Activated naive CD4-positive, alpha-beta T cell treated with anti-CD3 and anti-CD28 coated beads, Interleukin-2, amount 50 U/mL, for 24 hours (primary cell): ENCODE measurements at regions not wholly inside any gene's neighbourhood (a gene's known extent, or its start where the extent isn't known, plus 50 kb on each side); places are given as distances from the start of the nearest gene placed in this dataset.
A peak's percentile ranks its signal among the peaks of the same experiment; 100 is the strongest.
"Not testable (repeated sequence)": the region's sequence is repeated elsewhere in the genome, so short reads cannot be mapped to it uniquely, and the experiment has no call there.

Source experiments
- H3K27ac Mint-ChIP-seq: one replicate; pipeline ENCODE4 v1.8.0; 2021; ENCODE audit warnings: mild to moderate bottlenecking, mixed read lengths
- H3K27me3 Mint-ChIP-seq: one replicate; pipeline ENCODE4 v1.8.0; 2021; ENCODE audit warnings: mixed read lengths
- H3K36me3 Mint-ChIP-seq: one replicate; pipeline ENCODE4 v1.8.0; 2021; ENCODE audit warnings: mixed read lengths
- H3K4me1 Mint-ChIP-seq: one replicate; pipeline ENCODE4 v1.8.0; 2021; ENCODE audit warnings: mixed read lengths
- H3K4me3 Mint-ChIP-seq: one replicate; pipeline ENCODE4 v1.8.0; 2021; ENCODE audit warnings: mild to moderate bottlenecking, mixed read lengths
- H3K9me3 Mint-ChIP-seq: one replicate; pipeline ENCODE4 v1.8.0; 2021; ENCODE audit warnings: mixed read lengths

GRCh38 chr11:3476937-3477885, 98.3 kb upstream of the ZNF195 start:
- not testable (repeated sequence) for H3K36me3 Mint-ChIP-seq, H3K9me3 Mint-ChIP-seq, H3K27me3 Mint-ChIP-seq, H3K4me1 Mint-ChIP-seq, H3K4me3 Mint-ChIP-seq, H3K27ac Mint-ChIP-seq

DNA sequence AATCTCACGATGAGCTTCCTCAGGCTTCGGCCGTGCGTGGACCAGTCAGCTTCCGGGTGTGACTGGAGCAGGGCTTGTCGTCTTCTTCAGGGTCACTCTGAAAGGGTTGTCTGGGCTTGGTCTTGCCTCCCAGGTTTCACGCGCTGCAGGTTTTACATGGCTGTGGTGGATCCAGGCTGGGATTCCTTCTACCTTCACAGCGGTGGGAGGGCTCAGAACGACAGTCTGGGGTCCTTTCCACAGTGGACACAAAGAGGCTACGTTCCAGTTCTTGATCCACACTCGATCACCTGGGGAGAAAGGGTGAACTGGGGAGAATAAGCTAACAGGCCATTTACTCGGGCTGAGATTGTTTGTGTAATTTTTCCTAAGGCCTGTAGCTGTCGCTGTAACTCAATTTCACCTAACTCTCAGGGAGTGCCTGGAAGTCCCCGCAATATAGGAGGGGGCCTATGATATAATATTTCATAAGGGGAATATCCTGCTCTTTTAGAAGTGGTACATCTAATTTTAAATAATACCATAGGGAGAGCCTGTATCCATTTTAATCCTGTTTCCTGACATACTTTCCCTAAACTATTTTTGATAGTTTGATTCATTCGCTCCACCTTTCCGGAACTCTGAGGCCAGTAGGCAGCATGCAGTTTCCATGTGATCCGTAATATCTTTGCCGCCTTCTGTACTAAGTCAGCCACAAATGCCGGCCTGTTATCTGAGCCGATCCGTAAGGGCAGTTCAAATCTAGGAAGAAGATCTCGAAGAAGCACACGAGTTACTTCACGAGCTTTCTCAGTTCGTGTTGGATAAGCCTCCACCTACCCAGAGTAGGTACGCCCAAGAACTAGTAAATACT, 97.4 kb upstream of the ZNF195 start:
- H3K4me3 Mint-ChIP-seq, H3K9me3 Mint-ChIP-seq, H3K27me3 Mint-ChIP-seq, H3K27ac Mint-ChIP-seq, H3K4me1 Mint-ChIP-seq, H3K36me3 Mint-ChIP-seq: not testable (repeated sequence)

DNA sequence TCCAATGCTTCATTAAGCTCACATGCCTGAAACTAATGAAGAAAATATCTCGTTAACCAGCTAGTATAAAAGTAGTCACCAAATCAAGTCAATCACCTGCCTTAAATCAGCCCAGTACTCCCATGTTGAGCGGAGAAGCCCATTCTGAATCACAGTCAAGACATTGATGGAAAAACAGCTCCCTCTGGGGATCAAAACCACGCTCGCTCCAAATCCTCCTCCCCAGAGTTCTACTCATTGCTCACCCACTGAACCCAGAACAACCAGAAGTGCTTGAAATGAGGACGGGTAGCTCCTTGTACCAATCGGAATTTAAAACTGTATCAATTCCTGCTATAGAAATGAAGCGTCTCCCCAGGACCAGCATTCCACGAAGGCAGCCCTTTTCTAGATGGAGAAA, 90.0 kb upstream of the ZNF195 start:
- not testable (repeated sequence) for H3K4me1 Mint-ChIP-seq, H3K4me3 Mint-ChIP-seq, H3K27ac Mint-ChIP-seq, H3K36me3 Mint-ChIP-seq, H3K27me3 Mint-ChIP-seq, H3K9me3 Mint-ChIP-seq

- not testable (repeated sequence) for H3K36me3 Mint-ChIP-seq, H3K4me3 Mint-ChIP-seq, H3K4me1 Mint-ChIP-seq, H3K9me3 Mint-ChIP-seq, H3K27ac Mint-ChIP-seq, H3K27me3 Mint-ChIP-seq
These were observed 88.7 kb upstream of the ZNF195 start for GRCh38 chr11:3467599-3467998.

DNA sequence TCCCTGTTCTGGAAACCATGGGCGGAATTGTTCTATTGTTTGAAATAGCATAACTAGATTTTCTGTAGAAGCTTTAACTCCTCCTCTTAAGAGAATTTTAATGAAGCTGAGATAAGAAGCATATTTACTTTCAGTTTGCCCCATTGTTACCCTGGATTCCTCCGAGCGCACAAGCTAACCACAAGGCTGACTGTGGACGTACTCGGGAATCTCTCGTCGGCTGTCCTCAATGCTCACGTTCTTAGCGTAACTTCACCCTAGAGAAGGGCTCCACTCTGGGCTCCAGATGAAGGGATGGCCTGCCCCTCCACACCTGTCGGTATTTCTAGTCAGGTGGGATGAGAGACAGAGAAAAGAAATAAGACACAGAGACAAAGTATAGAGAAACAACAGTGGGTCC, 76.7 kb upstream of the ZNF195 start:
- H3K27ac Mint-ChIP-seq, H3K36me3 Mint-ChIP-seq, H3K9me3 Mint-ChIP-seq, H3K27me3 Mint-ChIP-seq: not testable (repeated sequence)
- H3K4me1 Mint-ChIP-seq = peaks cover 11% of the 10 kb centered on the region
- H3K4me3 Mint-ChIP-seq = peak overlapping the region; percentile 77

- H3K36me3 Mint-ChIP-seq, H3K9me3 Mint-ChIP-seq, H3K27me3 Mint-ChIP-seq, H3K27ac Mint-ChIP-seq: not testable (repeated sequence)
- Mint-ChIP-seq H3K4me1 (peaks cover 11% of the 10 kb centered on the region), H3K4me3 (peak overlapping the region; percentile 77)
These were observed 75.9 kb upstream of the ZNF195 start for GRCh38 chr11:3454844-3455243.

- not testable (repeated sequence) for H3K27ac Mint-ChIP-seq, H3K9me3 Mint-ChIP-seq, H3K36me3 Mint-ChIP-seq, H3K27me3 Mint-ChIP-seq, H3K4me3 Mint-ChIP-seq
- peaks cover 11% of the 10 kb centered on the region for H3K4me1 Mint-ChIP-seq
These were observed 74.8 kb upstream of the ZNF195 start for GRCh38 chr11:3453596-3454256.

DNA sequence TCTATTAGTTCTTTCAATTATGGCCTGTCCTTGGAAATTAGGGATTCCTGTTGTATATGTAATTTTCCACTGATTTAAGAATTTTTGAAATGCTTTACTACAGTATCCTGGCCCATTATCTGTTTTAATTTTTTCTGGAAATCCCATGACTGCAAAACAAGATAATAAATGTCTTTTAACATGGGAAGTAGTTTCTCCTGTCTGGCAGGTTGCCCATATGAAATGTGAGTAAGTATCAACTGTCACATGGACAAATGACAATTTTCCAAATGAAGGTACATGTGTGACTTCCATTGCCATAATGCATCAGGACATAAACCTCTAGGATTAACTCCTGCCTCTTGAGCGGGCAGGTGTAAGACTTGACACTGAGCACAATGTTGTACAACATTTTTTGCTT, 71.9 kb upstream of the ZNF195 start:
- not testable (repeated sequence) for H3K9me3 Mint-ChIP-seq, H3K36me3 Mint-ChIP-seq, H3K4me3 Mint-ChIP-seq, H3K27me3 Mint-ChIP-seq, H3K27ac Mint-ChIP-seq
- H3K4me1 Mint-ChIP-seq = peaks cover 10% of the 10 kb centered on the region

DNA sequence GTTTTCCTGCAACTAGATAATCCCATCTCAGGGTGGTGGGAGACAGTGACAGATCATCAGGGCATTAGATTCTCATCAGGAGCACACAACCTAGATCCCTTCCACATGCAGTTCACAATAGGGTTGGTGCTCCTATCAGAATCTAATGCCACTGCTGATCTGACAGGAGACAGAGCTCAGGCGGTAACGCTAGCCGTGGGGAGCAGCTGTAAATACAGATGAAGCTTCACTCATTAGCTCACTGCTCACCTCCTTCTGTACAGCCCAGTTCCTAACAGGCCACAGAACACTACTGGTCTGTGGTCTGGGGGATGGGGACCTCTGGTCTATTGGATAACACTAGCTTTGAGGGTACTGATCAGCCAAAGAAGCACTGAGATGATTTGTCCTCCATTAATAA, 66.6 kb upstream of the ZNF195 start:
- H3K9me3 Mint-ChIP-seq, H3K4me1 Mint-ChIP-seq, H3K27ac Mint-ChIP-seq, H3K36me3 Mint-ChIP-seq, H3K4me3 Mint-ChIP-seq: not testable (repeated sequence)
- peaks cover 11% of the 10 kb centered on the region for H3K27me3 Mint-ChIP-seq

DNA sequence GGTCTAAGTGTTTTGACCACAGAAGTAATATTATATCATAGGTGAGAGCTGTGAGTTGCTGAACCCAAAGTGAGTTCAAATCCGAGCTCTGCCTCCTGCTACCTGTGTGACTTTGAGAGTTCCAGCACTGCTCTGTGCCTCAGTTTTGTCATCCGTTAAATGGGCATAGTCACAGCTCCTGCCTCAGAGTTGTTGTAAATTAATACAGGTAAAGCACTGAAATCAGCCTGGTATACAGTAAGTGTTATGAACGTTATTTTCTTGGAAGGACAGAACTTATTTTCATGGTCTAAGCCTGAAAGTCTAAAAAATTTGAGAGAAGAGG, 65.4 kb upstream of the ZNF195 start:
- not testable (repeated sequence) for H3K4me1 Mint-ChIP-seq, H3K9me3 Mint-ChIP-seq, H3K36me3 Mint-ChIP-seq, H3K27ac Mint-ChIP-seq, H3K4me3 Mint-ChIP-seq
- H3K27me3 Mint-ChIP-seq = peaks cover 12% of the 10 kb centered on the region

DNA sequence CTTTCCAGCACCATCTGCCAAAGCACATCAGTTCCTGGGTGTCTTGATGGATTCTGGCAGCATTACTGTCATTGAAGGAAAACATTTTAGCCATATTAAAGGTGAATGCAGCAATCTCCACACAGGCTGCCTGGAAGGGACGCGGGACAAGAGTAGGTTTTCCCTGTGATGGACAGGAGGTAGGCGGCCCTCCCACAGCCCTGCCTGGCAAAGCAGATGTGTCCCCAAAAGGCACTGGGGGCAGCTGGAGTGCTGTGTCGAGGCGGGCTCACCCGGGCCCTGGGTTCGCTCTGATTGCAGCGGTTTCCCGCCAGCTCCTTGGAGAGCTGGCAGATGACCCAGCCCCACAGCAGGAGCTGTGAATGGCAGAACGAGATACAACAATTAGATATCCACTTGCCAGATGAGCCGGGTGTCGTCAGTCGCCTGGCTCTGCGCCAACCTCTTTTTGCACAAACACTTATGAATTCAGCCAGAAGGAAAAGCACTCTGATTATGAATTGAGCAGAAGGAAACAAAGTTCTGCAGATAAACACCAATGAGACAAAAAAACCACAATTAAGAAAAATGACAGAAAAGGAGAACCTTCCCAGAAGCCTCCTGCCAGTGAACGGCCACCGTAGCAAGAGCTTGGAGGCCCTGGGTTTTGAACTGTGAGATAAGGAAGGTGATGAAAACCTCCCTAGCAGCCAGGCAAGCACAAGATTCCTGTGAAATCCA, 64.9 kb upstream of the ZNF195 start:
- H3K27ac Mint-ChIP-seq, H3K9me3 Mint-ChIP-seq, H3K4me1 Mint-ChIP-seq, H3K4me3 Mint-ChIP-seq, H3K36me3 Mint-ChIP-seq: not testable (repeated sequence)
- peaks cover 12% of the 10 kb centered on the region for H3K27me3 Mint-ChIP-seq

DNA sequence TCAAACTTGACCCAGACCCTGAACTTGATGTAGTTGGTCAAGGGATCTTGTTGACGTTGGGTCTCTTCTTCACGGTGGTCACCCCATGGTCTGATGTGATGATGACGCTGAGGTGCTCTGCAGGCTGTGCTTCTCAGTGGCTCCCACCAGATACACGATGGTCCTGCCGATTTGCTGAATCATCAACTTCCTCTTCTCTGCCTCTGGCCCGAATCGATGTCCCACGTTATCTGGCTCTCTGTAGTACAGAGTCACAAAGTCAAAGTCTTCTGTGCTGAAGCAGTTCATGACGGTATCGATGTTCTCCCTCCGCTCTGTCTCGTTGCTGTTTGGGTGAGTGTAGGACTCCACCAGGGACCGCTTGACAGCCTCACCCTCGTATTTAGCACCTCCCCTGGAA, 58.5 kb upstream of the ZNF195 start:
- not testable (repeated sequence) for H3K9me3 Mint-ChIP-seq, H3K36me3 Mint-ChIP-seq, H3K27me3 Mint-ChIP-seq, H3K27ac Mint-ChIP-seq, H3K4me3 Mint-ChIP-seq, H3K4me1 Mint-ChIP-seq

- Mint-ChIP-seq H3K9me3 (no peaks in the 10 kb centered on the region), H3K4me1 (peaks cover 3% of the 10 kb centered on the region), H3K27me3 (peaks cover 7% of the 10 kb centered on the region), H3K36me3 (no peaks in the 10 kb centered on the region), H3K27ac (no peak overlapping the region), H3K4me3 (no peak overlapping the region)
These were observed 56.0 kb upstream of the ZNF195 start for GRCh38 chr11:3434976-3435375.

- not testable (repeated sequence) for H3K36me3 Mint-ChIP-seq, H3K27ac Mint-ChIP-seq, H3K4me3 Mint-ChIP-seq, H3K27me3 Mint-ChIP-seq, H3K9me3 Mint-ChIP-seq, H3K4me1 Mint-ChIP-seq
These were observed 50.2 kb upstream of the ZNF195 start for GRCh38 chr11:3429191-3429590.
